NCI-H2081 (cell line): ENCODE measurements at regions not wholly inside any gene's neighbourhood (a gene's known extent, or its start where the extent isn't known, plus 50 kb on each side); places are given as distances from the start of the nearest gene placed in this dataset.

Experiments used
- DNase-seq, 2 experiments: peaks; one replicate each; lab custom pipeline; 2025; lab: John Stamatoyannopoulos, UW

GRCh38 chr6:44500074-44500473, 112.6 kb downstream of the CDC5L start:
- DNase-seq = no peak

DNA sequence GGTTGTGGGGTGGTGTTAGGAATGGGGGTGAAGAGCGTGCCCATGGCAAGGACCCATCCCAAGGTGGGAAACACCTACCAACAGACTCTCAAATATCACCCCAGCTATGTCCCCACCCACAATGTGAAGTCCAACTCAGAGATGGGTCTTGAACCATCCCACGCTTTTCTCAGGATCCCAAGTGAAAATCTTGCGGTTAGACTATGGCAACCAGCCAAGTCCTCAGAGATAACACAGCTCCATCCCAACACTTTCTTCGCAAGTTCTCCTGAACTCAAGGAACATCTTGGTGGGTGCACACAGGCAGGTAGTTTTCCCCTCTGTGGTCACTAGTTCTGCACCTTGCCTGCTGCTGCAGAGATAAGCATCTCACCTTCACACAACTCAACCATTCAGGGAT, 116.0 kb downstream of the CDC5L start:
- no peak for DNase-seq

GRCh38 chr6:44504301-44504791, 116.8 kb downstream of the CDC5L start:
- DNase-seq = no peak

DNA sequence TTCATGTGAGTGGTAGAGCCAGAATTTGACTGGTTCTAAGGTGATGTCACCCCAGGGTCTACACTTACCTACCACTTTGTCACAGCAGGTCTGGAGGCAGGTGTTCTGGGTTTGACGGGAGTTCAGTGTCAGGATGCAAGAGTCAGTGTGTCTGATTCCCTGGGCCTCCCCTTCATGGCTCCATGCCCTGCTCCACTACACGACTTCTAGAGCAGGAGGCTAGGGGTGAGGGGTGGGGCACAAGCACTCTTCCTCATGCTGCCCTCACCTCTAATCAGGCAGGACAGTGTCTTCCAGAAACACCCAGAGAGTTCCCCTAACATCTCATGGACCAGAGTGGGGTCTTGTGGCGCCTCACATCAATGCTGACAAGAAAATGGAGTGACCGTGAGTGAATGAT, 118.2 kb downstream of the CDC5L start:
- no peak for DNase-seq

GRCh38 chr6:44507014-44507413, 119.5 kb downstream of the CDC5L start:
- no peak for DNase-seq

- no peak for DNase-seq
Measured at GRCh38 chr6:44508646-44509045, 121.1 kb downstream of the CDC5L start.

- DNase-seq = no peak
Measured at GRCh38 chr6:44511126-44511525, 123.6 kb downstream of the CDC5L start.

DNA sequence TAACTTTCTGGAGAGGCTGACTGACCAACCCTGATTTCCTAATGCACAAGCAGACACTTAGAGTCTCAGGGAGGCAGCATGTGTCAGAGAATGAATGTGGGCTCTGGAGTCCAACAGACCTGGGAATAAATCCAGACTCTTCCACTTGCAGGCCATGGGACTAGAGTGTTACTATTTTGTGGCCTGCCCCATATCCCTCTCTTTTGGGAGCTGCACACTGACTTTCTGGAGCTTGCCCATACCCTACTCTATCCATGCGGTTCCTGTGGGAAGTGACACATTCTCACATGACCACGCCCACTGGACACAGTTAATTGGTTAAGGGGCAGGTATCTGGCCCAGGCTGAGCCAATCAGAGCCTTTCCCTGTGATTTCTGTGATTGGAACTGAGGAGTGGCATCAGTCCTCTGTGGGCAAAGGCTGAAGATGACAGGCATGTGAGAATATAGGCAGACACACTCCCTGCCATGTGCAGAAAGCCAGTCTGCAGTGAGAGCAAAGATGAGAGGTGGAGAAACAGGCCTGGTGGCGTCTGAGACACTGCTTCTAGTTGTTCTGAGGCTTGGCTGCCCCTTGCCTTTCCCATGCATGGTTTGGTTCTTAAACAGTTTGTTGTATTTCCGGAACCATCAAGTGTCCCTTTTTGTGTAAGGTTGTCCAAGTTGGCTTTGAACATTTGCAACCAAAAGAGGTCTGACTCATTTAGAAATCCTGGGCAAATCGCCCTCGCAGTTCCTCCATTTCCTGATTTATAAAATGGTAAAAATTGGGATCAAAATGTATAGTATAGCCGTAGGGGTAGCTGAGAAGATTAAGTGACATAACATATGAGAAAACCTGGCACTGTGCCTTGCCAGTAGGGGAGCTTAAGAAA, 125.6 kb downstream of the CDC5L start:
- DNase-seq = no peak

DNA sequence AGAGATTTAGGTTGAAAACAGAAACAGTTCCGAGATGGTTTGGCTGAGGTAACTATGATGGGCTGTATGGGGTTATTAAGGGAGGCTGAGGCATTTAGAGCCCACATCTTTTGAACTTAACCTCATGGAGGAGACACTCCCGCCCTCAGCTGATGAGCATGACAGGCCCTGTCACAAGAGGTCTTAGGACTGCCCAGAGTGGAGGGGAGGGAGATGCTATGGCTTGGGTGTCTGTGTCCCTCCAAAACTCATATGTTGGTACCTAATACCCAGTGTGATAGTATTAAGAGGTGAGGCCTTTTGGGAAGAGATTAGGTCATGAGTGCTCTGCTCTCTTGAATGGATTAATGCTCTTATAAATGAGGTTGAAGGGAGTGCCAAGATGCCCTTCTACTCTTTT, 126.6 kb downstream of the CDC5L start:
- DNase-seq = no peak

DNA sequence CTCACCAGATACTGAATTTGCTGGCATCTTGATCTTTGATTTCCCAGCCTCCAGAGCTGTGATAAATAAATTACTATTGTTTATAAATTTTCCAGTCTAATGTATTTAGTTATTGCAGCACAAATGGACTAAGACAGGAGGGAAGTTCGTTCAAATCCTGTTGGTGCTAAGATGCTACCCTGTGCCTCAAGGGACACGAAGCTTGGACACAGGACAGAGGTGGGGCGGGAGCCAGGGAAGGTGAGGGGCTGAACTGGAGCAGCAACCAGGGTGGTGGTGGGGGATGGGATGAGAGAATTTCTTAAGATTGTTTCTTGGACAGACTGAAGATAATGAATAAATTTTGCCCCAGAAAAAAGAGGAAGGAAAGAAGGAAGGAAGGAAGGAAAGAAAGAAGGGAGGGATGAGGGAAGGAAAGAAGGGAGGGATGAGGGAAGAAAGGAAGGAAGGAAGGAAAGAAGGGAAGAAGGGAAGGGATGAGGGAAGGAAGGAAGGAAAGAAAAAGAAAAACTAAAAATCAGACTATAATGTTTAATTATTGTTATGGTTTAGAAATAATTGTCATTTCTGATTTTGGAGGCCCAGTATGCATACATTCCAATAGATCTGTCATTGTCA, 127.2 kb downstream of the CDC5L start:
- DNase-seq = no peak

- no peak for DNase-seq
Measured at GRCh38 chr6:44522871-44523270, 135.4 kb downstream of the CDC5L start.

DNA sequence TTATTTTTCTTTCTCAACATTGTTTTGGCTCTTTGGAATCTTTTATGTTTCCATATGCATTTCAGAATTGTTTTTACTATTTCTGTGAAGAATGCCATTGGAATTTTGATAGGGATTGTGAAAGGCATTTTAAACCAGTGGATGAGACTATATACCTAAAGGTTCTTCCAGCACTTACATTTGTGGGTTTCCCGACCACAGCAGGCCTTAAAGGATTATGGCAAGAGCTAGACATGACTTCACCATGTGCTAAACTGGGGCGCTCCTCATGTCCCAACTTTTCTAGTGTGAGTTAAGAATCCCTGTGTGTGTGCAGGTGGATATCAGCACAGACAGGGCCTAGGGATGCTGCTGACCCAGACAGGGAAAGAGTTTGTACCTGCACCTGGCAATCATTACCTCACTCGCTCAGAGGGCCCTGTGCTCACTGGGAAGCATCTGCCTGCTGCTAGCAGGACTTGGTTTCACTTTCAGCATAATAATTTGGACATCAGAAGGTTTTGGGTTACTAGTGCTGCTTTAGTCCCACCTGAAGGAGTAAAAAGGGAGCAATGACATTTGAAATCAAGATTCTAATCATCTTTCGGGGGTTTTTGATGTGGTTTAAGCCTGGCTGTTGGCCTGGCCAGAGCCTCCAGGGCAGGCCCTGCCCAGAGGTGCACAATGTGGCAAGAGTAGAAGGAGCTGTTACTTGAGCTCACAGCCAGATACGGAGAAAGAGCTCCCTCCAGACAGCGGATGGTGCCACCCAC, 137.1 kb downstream of the CDC5L start:
- no peak for DNase-seq

DNA sequence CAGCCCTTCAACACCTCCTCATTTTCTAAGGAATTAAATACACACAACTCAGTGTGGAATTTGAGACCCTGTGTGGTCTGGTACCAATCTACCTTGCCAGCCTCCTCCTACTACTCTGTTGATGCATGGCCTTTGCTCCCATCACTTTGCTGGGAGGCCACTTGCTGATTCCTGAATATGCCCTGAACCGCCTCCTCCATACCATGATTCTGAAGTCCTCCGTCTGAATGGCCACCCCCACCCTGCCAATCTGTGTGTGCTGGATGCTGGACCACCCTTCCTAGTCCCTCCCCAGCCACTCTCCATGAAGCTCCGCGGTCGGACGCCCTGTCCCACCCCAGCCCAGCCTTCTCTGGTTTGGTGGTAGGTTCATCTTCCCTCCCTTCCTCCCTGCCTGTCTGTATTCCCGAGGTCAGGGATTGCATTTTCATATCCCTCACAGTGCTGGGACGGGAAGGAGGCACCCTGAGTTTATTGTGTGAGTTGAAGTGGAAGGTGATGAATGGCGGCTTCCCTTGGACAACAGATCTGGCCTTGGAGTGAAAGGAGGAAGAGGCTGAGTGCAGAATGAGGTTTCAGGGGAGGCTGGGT, 138.3 kb downstream of the CDC5L start:
- DNase-seq = no peak

- DNase-seq = no peak
Measured at GRCh38 chr6:44527181-44527580, 139.7 kb downstream of the CDC5L start.

DNA sequence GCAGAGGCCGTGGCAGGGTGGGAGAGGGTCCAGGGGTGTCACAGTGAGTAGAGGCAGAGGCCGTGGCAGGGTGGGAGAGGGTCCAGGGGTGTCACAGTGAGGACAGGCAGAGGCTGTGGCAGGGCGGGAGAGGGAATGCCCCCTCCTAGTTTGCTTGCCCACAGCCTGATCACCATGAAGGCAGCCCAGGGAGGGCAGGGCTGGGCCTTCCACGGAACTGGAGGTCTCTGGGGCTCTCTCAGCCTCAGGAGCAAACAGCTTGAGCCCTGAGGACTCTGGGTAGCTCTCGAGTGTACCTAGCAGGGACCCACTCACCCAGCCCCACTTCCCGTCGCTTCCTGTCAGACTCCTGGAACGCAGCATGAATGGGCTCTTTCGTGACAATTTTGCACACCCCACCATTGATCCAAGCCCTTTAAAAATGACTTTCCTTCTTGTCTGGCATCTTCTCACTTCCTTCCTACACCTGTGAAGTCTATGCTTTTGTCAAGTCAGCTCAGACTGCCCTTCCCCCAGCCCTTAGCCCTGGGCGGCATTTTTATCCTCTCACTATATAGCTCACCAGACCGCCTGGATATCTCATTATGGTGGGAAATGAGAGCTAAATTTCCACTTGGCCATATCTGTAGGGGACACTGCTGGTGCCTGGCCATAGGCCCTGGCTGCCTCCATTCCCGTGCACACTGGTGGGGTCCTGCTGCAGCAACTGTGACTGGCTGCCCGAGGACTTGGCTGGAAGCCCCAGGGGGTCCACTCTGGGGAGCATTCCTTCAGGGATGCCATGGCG, 140.3 kb downstream of the CDC5L start:
- DNase-seq = no peak

DNA sequence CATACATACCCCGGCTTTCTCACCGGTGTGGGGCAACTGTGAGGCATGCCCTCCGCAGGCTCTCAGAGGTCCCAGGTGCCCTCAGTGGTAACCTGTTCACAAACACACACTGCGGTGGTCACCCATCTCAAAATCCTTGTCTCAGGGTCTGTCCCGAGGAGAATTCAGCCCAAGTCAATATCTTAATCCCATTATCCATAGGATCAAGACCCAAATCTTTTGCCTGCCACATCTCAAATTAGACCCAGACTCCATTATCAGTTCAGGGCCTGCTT, 140.8 kb downstream of the CDC5L start:
- no peak for DNase-seq

DNA sequence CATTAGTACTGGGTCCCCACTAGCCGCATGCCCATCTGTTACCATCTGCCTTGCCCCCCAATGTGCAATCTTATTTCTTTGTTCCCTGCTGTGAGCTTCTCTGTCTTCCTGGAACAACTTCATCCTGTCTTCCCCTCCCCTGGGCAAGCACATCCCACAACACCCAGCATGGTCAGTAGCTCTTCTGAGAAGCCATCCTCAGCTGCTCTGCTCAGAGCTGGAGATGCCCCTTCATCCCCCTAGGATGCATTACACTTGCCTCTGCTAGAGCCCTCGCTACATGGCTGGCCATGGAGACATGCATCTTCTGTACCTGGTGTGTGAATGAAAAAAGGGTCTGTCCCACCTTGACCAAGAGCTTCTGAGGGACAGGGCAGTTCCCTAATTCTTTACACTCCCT, 141.2 kb downstream of the CDC5L start:
- DNase-seq = no peak

DNA sequence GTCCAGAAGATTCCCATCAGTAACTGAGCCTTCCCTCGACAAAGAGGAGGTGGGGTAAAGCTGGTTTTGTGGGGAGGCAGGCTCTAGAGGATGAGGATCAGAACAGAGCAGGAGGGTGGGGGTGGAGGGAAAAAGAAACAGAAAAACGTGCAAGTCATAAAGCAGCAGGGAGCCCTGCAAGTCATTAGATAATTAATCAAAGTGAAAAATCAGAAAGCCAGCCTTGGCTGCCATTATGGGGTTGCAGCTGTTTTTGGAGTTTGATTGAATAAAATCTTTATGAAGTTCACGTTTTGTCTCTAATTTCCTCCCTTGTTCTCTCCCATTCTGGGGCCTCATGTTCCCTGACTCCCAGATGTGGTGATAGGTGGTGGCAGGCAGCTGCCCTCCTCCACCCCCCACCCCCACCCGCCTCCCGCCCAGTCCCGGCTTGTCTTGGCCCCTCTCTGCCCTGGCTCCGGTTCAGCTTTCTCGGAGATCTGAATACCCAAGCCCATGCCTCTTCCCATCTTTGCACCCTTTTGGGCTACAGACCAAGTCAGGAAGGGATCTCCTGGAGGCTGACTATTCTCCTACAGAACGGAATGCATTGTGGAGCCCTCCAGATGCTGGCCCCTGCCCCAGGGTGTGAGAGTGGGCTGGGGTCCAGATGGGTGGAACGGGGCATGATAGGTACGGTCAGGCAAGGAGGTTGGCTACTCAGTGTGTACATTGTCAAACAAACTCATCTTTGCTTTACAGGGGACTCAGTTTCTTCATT, 141.8 kb downstream of the CDC5L start:
- DNase-seq = no peak

GRCh38 chr6:44530209-44530909, 142.9 kb downstream of the CDC5L start:
- no peak for DNase-seq

DNA sequence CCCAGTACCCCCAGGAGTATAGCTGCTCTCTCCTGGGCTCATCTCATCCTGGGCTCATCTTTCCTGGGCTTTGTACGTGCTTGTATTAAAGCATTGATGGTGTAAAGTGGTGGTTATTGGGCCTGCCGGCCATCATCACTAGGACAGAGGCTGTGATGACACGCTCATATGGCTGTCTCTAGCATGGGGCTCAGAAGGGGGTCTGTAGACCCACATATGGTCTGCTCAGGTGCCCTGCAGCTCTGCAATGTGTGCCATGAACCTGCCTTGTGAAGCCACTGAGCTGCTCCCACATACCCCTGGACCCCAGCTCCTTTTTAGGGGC, 143.4 kb downstream of the CDC5L start:
- no peak for DNase-seq
